ENCODE measurements at regions not wholly inside any gene's neighbourhood (a gene's known extent, or its start where the extent isn't known, plus 50 kb on each side); places are given as distances from the start of the nearest gene placed in this dataset.

GRCh38 chr2:120440521-120441350 lies 94.8 kb downstream of the INHBB start:
- H3K4me3 ChIP-seq (ENCODE audit: low read depth, low read length) = no peak overlapping the region
- H3K27ac ChIP-seq (ENCODE audit: extremely low read depth, low read depth, low read length) = no peak overlapping the region
- no peaks in the 10 kb centered on the region for H3K4me1 ChIP-seq (ENCODE audit: control insufficient read depth, insufficient read depth, low read length)
- no peak for TF ChIP-seq GLIS2 (tag by site-specific recombination; IDR thresholded peaks at IDR 0.05)
- ChIA-PET CTCF (interaction anchor here (0.5 to 0.7 kb wide), 3 partner anchors 229 to 237 kb away, joined by 3 read pairs; no protein-coding TSS in a partner anchor), POLR2A (no interaction called here)
- H3K36me3 ChIP-seq (ENCODE audit: control insufficient read depth in 2 of 2, insufficient read depth in 1 of 2, low read length in 2 of 2) = no peaks in the 10 kb centered on the region
- H3K9me3 ChIP-seq (ENCODE audit: control insufficient read depth, insufficient read depth, low read depth, low read length) = no peaks in the 10 kb centered on the region

- Histone ChIP-seq H3K4me3 (ENCODE audit: low read depth, low read length) (no peak overlapping the region), H3K9me3 (ENCODE audit: control insufficient read depth, insufficient read depth, low read depth, low read length) (no peaks in the 10 kb centered on the region), H3K27ac (ENCODE audit: extremely low read depth, low read depth, low read length) (no peak overlapping the region), H3K4me1 (ENCODE audit: control insufficient read depth, insufficient read depth, low read length) (no peaks in the 10 kb centered on the region), H3K36me3 (ENCODE audit: control insufficient read depth in 2 of 2, insufficient read depth in 1 of 2, low read length in 2 of 2) (no peaks in the 10 kb centered on the region)
- ChIA-PET POLR2A (no interaction called here), CTCF (interaction anchor here (0.5 to 0.6 kb wide), 3 partner anchors 93 to 236 kb away, joined by 3 to 4 read pairs (median 3); no protein-coding TSS in a partner anchor)
- TF ChIP-seq ZNF529 (tag by site-specific recombination; IDR thresholded peaks at IDR 0.05; ENCODE audit: insufficient replicate concordance) (no peak), ZNF302 (tag by site-specific recombination; IDR thresholded peaks at IDR 0.05; ENCODE audit: low read depth) (no peak), ZNF549 (tag by site-specific recombination; IDR thresholded peaks at IDR 0.05) (no peak), EGR2 (tag by site-specific recombination; IDR thresholded peaks at IDR 0.05; ENCODE audit: low read depth) (no peak), ZNF670 (tag by site-specific recombination; IDR thresholded peaks at IDR 0.05; ENCODE audit: low read depth) (no peak), ZNF514 (tag by site-specific recombination; IDR thresholded peaks at IDR 0.05) (no peak), GLIS1 (tag by site-specific recombination; IDR thresholded peaks at IDR 0.05) (no peak), ZNF768 (tag by site-specific recombination; IDR thresholded peaks at IDR 0.05) (no peak), ZNF654 (tag by site-specific recombination; IDR thresholded peaks at IDR 0.05; ENCODE audit: low read depth) (no peak), ZNF391 (tag by site-specific recombination; IDR thresholded peaks at IDR 0.05; ENCODE audit: borderline replicate concordance, low read depth) (no peak)
These were observed 95.4 kb downstream of the INHBB start for GRCh38 chr2:120441351-120441700.

GRCh38 chr2:120441744-120442471 lies 96.0 kb downstream of the INHBB start:
- Histone ChIP-seq H3K4me3 (ENCODE audit: low read depth, low read length) (no peak overlapping the region), H3K4me1 (ENCODE audit: control insufficient read depth, insufficient read depth, low read length) (no peaks in the 10 kb centered on the region), H3K27ac (ENCODE audit: extremely low read depth, low read depth, low read length) (no peak overlapping the region), H3K9me3 (ENCODE audit: control insufficient read depth, insufficient read depth, low read depth, low read length) (no peaks in the 10 kb centered on the region), H3K36me3 (ENCODE audit: control insufficient read depth in 2 of 2, insufficient read depth in 1 of 2, low read length in 2 of 2) (no peaks in the 10 kb centered on the region)
- ChIA-PET POLR2A (no interaction called here), CTCF (interaction anchor here (0.6 kb wide), 1 partner anchor 94 kb away, joined by 4 read pairs; no protein-coding TSS in a partner anchor)
- TF ChIP-seq ZBTB7A (tag by site-specific recombination; IDR thresholded peaks at IDR 0.05; ENCODE audit: low read depth) = no peak
- no peak for TF ChIP-seq ZNF416 (tag by site-specific recombination; IDR thresholded peaks at IDR 0.05)
- no peak for TF ChIP-seq ZNF518A (tag by site-specific recombination; conservative IDR thresholded peaks at IDR 0.05; ENCODE audit: low read depth)
- TF ChIP-seq ZBTB17 (tag by site-specific recombination; IDR thresholded peaks at IDR 0.05) = no peak
- TF ChIP-seq ZNF121 (tag by site-specific recombination; IDR thresholded peaks at IDR 0.05) = no peak
- TF ChIP-seq FEZF1 (tag by site-specific recombination; IDR thresholded peaks at IDR 0.05) = no peak
- TF ChIP-seq HOXD13 (CRISPR knock-in tag; IDR thresholded peaks at IDR 0.05; ENCODE audit: borderline replicate concordance) = no peak
- TF ChIP-seq ZNF394 (tag by site-specific recombination; IDR thresholded peaks at IDR 0.05; ENCODE audit: borderline replicate concordance) = no peak
